ENCODE measurements at regions not wholly inside any gene's neighbourhood (a gene's known extent, or its start where the extent isn't known, plus 50 kb on each side); places are given as distances from the start of the nearest gene placed in this dataset.

DNA sequence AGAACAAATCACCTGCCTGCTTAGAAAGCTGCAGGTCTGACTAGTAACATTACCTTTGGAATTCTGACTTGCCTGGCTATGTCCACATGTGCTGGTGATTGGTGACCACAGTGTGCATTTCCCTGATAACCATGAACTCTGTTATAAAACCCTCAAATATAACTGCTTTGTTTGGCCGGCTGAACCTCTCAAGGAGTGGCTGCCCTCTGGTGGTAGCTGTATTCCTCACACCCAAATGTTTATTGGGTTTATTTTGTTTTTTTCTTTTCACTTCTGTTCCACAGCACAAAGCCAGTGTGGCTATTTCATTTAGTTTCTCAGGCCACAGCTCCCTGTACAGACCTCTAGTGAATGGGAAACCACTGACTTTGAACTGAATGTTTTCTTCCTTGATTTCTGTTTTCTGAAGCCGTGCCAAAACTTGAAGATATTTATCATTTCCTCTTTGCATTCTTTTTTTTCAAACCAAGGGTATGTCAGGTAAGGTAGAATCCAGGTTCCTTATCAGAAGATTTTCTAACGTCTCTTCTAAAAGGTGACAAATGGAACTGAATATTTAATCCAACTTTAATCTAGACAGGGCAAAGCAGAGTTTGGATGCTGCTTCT, 549.0 kb upstream of the VRK2 start:
- H3K4me3 ChIP-seq (ENCODE audit: low read depth, low read length): no peak overlapping the region

DNA sequence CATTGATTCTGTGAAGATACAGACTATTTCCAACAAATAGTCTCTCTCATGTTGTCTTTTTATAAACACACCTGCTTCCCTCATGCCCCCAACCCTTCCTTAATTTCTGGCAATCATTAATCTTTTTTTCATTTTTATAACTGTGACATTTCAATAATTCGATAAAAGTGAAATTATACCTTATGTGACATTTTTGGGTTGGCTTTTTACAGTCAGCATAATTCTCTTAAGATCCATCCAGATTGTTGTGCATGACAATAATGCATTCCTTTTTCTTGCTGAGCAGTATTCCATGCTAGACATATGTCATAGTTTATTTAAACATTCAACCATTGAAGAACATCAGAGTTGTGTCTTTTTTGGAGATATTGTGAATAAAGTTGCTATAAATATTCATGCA, 541.8 kb upstream of the VRK2 start:
- H3K4me3 ChIP-seq (ENCODE audit: low read depth, low read length): no peak overlapping the region

More for the DNA sequence above, 549.0 kb upstream of the VRK2 start:
- DNase-seq (ENCODE audit: low read depth): no peak

DNA sequence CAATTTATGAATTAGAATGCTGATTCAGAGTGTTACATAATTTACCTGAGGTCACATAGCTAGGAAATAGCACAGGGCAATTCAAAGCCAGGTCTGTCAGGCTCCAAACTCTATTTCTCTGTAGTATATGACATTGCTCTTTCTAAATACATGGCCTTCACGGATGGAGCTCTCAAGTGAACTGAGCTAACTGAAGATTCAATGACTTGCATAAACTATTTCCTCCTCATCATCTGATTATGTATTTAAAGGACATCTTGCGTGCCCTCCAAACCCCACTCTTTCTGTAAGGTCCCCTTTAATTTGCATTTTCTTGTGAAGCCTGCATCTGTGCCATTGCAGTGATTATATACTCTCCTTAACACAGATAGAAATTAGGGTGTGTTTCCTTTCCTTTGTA, 537.4 kb upstream of the VRK2 start:
- H3K4me3 ChIP-seq (ENCODE audit: low read depth, low read length): no peak overlapping the region
- DNase-seq (ENCODE audit: low read depth): no peak

More for the DNA sequence above, 541.8 kb upstream of the VRK2 start:
- DNase-seq (ENCODE audit: low read depth): no peak

DNA sequence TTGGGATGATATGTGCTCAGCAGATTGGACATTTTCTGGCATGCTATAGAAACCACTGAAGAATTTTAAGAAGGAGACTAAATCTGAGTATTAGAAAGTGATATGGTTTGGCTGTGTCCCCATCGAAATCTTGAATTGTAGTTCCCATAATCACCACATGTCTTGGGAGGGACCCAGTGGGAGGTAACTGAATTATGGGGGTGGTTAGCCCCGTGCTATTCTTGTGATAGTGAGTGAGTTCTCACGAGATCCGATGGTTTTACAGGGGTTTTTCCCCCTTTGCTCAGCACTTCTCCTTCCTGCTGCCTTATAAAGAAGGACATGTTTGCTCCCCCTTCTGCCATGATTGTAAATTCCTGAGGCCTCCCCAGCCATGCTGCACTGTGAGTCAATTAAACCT, 535.9 kb upstream of the VRK2 start:
- DNase-seq (ENCODE audit: low read depth): no peak
- no peak overlapping the region for H3K4me3 ChIP-seq (ENCODE audit: low read depth, low read length)

DNA sequence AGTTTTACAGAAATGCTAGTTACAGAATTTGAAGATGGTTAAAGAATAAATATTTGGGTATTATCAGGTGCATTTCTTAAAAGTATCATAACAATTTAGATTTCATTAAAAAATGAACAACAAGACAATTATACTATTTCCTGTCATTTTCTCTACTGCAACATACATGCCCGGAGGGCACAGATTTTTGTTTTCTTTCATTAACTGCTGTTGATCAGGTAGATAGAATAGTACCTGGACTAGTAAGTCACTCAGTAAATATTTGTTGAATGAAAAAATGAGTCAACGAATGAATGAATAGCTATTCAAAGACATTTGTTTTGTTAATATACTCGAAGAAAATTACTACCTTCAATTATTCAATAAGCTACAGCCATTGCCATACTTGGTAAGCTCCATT, 531.2 kb upstream of the VRK2 start:
- no peak overlapping the region for H3K4me3 ChIP-seq (ENCODE audit: low read depth, low read length)
- DNase-seq (ENCODE audit: low read depth): no peak

- DNase-seq (ENCODE audit: low read depth): peak; percentile 4
- no peak overlapping the region for H3K4me3 ChIP-seq (ENCODE audit: low read depth, low read length)
Observed at GRCh38 chr2:57516698-57517340, 529.8 kb upstream of the VRK2 start.

GRCh38 chr2:57523304-57523703, 523.3 kb upstream of the VRK2 start:
- no peak overlapping the region for H3K4me3 ChIP-seq (ENCODE audit: low read depth, low read length)
- DNase-seq (ENCODE audit: low read depth): no peak

GRCh38 chr2:57527685-57528084, 518.9 kb upstream of the VRK2 start:
- H3K4me3 ChIP-seq (ENCODE audit: low read depth, low read length): no peak overlapping the region
- no peak for DNase-seq (ENCODE audit: low read depth)

DNA sequence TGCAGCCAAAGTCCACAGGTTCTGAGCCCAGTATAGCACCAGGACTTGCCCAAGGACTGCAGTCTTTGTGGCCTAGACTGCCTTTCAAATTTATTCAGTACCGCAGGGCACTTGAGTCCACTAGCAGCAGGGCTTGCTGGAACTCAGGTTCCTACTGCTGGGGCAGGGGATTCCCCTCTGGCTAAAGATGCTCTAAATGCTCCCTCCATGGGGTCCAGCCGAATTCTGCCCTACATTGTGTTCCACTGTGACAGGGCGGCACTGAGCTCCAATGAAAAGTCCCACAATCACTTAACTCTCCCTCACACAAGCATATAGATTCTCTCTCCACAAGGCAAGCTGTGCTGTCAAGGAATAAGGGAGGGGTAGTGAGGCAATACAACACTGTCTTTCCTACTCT, 518.1 kb upstream of the VRK2 start:
- DNase-seq (ENCODE audit: low read depth): no peak
- no peak overlapping the region for H3K4me3 ChIP-seq (ENCODE audit: low read depth, low read length)

DNA sequence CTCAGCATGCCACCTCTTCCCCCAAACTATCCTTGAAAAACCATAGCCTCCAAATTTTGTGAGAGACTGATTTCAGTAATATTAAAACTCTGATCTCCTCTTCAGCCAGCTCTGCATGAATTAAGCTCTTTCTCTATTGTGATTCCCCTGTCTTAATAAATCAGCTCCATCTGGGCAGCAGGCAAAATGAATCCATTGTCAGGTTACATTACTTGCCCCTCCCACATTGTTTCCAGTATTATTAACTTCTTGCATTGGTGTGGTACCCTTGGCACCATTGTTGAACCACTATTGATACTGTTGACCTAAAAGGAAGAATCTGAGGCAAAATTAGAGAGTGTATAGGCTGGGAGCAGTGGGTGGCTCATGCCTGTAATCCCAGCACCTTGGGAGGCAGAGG, 512.2 kb upstream of the VRK2 start:
- no peak overlapping the region for H3K4me3 ChIP-seq (ENCODE audit: low read depth, low read length)
- no peak for DNase-seq (ENCODE audit: low read depth)

- DNase-seq (ENCODE audit: low read depth): no peak
- H3K4me3 ChIP-seq (ENCODE audit: low read depth, low read length): no peak overlapping the region
Observed at GRCh38 chr2:57536535-57537231, 509.9 kb upstream of the VRK2 start.

DNA sequence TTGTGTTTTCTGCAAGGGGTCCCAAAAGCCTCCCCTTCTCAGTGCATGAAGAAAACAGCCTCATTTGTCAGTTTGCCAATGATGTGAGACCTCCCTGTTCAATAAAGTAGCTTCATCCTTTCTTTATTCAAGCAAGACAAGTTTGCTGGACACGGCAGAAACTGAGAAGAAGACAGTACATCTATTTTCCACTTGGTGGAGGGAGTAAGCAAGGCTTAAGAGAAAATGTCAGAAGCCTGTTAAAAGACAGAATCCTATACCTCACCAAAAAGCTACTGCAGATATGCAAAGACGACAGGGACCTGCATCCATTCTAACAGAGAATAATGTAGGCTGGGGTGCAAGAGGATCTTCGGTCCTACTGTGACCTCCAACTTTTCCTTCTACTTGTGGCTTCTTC, 506.8 kb upstream of the VRK2 start:
- no peak for DNase-seq (ENCODE audit: low read depth)
- no peak overlapping the region for H3K4me3 ChIP-seq (ENCODE audit: low read depth, low read length)

DNA sequence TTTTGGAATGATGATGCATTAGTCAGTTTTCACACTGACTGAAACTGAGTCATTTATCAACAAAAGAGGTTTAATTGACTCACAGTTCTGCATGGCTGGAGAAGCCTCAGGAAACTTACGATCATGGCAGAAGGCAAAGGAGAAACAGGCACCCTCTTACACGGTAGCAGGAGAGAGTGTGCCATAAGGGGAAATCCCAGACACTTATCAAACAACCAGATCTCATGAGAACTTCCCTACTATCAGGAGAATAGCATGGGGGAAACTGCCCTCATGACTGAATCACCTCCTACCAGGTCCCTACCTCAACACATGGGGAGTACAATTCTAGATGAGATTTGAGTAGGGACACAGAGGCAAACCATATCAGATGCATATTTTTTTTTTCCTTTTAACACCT, 504.5 kb upstream of the VRK2 start:
- no peak for DNase-seq (ENCODE audit: low read depth)

DNA sequence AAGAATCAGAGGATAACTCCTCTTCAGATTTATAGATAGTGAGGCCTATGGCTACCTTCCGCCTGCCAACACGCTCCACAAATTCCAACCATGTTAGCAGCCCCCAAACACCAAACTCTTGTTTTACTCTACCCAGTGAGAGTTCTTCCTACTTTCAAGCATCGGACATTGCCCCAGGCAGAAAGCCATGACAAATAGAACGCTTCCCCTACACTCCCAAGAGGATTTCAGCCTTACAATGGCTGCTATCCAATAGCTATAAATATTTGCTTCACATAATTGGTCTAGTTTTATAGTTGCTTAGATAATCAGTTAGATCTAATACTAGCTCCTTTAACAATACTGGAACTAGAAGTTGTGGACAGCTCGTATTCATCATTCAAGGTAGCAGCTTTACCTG, 503.4 kb upstream of the VRK2 start:
- DNase-seq (ENCODE audit: low read depth): no peak
- H3K4me3 ChIP-seq (ENCODE audit: low read depth, low read length): no peak overlapping the region

More for the DNA sequence above, 504.5 kb upstream of the VRK2 start:
- H3K4me3 ChIP-seq (ENCODE audit: low read depth, low read length): no peak overlapping the region

GRCh38 chr2:57544624-57545023, 502.0 kb upstream of the VRK2 start:
- DNase-seq (ENCODE audit: low read depth): no peak

DNA sequence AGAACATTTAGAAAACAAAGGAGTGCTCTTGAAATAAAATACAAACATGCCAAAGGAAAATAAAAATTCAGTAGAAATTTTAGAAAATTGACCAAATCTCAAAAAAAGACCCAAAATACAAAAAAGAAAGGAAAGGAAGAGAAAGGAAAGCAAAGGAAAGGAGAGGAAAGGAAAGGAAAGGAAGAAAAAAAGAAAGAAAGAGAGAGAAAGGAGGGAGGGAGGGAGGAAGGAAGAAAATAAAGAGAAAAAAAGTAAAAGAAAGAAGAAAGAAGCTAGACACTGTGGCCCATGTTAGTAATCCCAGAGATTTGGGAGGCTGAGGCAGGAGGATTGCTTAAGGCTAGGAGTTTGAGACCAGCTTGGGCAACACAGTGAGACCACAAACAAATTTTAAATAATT, 500.1 kb upstream of the VRK2 start:
- H3K4me3 ChIP-seq (ENCODE audit: low read depth, low read length): no peak overlapping the region
- DNase-seq (ENCODE audit: low read depth): no peak

More at GRCh38 chr2:57544624-57545023, 502.0 kb upstream of the VRK2 start:
- H3K4me3 ChIP-seq (ENCODE audit: low read depth, low read length): no peak overlapping the region

DNA sequence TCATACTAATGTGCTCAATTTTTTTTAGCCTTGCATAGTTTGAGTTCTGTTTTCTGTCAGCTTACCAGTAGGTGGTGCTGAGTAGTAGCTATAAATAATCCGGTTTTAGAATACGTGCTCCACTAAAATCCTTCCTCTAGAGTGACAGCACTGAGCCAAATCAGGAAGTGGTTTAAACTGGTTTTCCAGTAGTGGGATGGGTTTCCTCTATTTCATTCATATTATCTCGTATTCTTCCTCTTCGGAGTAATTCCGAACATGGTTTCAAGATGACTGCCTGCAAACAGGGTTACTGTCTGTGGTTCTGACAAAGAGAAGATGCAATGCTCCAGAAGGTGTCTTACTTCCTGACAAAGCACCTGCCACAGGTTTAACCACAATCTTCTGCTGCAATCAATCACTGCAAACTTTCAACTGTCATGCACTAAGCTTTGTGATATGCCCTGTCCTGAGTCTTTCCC, 496.9 kb upstream of the VRK2 start:
- H3K4me3 ChIP-seq (ENCODE audit: low read depth, low read length): no peak overlapping the region
- DNase-seq (ENCODE audit: low read depth): no peak

GRCh38 chr2:57550912-57551311, 495.7 kb upstream of the VRK2 start:
- no peak for DNase-seq (ENCODE audit: low read depth)

DNA sequence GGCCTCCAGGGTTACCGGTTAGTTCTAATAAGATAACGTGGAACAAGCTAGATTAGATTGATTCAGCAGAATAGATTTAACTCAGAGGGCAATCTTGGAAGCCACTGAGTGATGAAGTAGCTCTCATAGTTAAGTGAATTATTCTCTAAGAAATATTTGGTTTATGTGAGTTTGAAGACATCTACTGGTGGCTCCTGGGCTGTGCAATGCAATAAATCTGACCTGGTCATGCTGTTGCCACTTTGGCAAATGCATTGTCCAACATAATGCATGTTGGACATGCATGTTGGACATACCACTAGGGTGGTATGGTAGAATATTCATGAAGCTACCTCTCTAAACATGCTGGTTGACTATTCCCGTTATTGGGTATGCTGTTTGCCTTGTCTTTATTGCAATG, 493.7 kb upstream of the VRK2 start:
- H3K4me3 ChIP-seq (ENCODE audit: low read depth, low read length): no peak overlapping the region
- DNase-seq (ENCODE audit: low read depth): no peak

More at GRCh38 chr2:57550912-57551311, 495.7 kb upstream of the VRK2 start:
- H3K4me3 ChIP-seq (ENCODE audit: low read depth, low read length): no peak overlapping the region

GRCh38 chr2:57554348-57554747, 492.3 kb upstream of the VRK2 start:
- no peak for DNase-seq (ENCODE audit: low read depth)
- H3K4me3 ChIP-seq (ENCODE audit: low read depth, low read length): no peak overlapping the region

DNA sequence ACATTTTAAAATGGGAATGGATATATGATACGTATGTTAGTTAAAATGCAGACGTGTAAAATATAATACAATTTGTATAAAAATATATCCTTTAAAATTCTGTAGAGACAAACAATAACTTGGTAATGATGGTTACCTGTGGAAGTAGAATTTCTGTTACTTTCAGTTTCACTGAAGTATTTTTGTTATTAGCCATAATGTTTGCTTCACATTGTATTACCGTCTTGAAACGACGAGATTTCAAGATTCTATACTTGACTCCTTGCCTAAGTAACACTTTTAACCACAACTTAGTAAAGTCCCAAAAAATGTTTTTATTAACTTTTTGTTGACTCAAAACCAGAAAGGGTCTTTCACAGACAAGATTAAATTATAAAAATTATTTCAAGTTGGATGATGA, 488.3 kb upstream of the VRK2 start:
- no peak overlapping the region for H3K4me3 ChIP-seq (ENCODE audit: low read depth, low read length)
- DNase-seq (ENCODE audit: low read depth): no peak
